ENCODE measurements at regions not wholly inside any gene's neighbourhood (a gene's known extent, or its start where the extent isn't known, plus 50 kb on each side); places are given as distances from the start of the nearest gene placed in this dataset.

DNA sequence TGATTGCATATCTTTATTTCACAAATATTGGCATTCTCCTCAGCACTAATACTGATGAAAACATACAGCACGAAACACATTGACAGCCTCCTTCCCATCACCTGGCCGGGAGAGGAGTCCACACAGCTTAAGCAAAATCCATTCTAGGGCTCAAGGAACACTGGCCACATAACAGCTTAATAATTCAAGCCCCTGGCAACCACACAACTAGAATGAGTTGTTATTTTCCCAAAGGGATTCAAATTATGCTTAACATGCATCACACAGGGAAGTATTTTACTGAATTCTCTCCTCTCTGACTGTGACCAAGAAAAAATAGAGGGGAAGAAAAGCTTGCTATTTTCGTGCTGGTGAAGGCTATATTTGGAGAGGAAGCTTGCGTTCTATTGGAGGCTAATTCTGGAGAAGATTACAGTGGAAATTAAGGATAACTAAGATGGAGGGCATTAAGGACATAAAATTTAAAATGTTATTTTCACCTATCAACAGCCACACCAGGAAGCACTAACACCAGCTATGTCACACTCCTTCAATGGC lies 198.5 kb downstream of the ADGRG6 start:
- ATAC-seq (ENCODE audit: low read depth) (no peak), DNase-seq (no peak)
- intact Hi-C loops (cut with micrococcal nuclease): no loop called here
- no peak overlapping the region for H3K9ac ChIP-seq (ENCODE audit: low read length)
- peaks cover 5% of the 10 kb centered on the region for H3K9me3 Mint-ChIP-seq (ENCODE audit: insufficient read depth)
- ChIA-PET CTCF (interaction anchor here (1.6 kb wide), 1 partner anchor 25 kb away, joined by 4 read pairs; no protein-coding TSS in a partner anchor), POLR2A (no interaction called here)
- H3K27me3 ChIP-seq (replicated peaks in 1 of 4; ENCODE audit: control extremely low read depth in 1 of 4, control insufficient read depth in 3 of 4, insufficient read depth in 4 of 4, low read length in 3 of 4): no peaks in the 10 kb centered on the region
- no peak overlapping the region for H3K27ac ChIP-seq (ENCODE audit: low read length in 2 of 2)
- no peak for TF ChIP-seq EZH2 (IDR thresholded peaks at IDR 0.05; ENCODE audit: borderline replicate concordance, insufficient read depth, low read depth, low read length, poor library complexity, severe bottlenecking)
- TF ChIP-seq, protein P1, sequence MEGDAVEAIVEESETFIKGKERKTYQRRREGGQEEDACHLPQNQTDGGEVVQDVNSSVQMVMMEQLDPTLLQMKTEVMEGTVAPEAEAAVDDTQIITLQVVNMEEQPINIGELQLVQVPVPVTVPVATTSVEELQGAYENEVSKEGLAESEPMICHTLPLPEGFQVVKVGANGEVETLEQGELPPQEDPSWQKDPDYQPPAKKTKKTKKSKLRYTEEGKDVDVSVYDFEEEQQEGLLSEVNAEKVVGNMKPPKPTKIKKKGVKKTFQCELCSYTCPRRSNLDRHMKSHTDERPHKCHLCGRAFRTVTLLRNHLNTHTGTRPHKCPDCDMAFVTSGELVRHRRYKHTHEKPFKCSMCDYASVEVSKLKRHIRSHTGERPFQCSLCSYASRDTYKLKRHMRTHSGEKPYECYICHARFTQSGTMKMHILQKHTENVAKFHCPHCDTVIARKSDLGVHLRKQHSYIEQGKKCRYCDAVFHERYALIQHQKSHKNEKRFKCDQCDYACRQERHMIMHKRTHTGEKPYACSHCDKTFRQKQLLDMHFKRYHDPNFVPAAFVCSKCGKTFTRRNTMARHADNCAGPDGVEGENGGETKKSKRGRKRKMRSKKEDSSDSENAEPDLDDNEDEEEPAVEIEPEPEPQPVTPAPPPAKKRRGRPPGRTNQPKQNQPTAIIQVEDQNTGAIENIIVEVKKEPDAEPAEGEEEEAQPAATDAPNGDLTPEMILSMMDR (IDR thresholded peaks at IDR 0.05): no peak
- no peaks in the 10 kb centered on the region for H3K4me1 ChIP-seq (ENCODE audit: control insufficient read depth in 2 of 2, insufficient read depth in 2 of 2, low read length in 2 of 2)
- no peaks in the 10 kb centered on the region for H3K4me1 Mint-ChIP-seq
- H3K9me3 ChIP-seq (ENCODE audit: control extremely low read depth in 1 of 3, control insufficient read depth in 2 of 3, insufficient read depth in 1 of 3, low read length in 2 of 3): no peaks in the 10 kb centered on the region
- no peak overlapping the region for H3K4me3 ChIP-seq (ENCODE audit: control extremely low read depth in 1 of 5, extremely low read depth in 1 of 5, insufficient read depth in 1 of 5, low read depth in 2 of 5, low read length in 4 of 5)
- H3K36me3 ChIP-seq (replicated peaks in 1 of 2; ENCODE audit: control extremely low read depth in 1 of 2, control insufficient read depth in 1 of 2, extremely low read depth in 1 of 2, insufficient read depth in 2 of 2, low read length in 1 of 2): no peaks in the 10 kb centered on the region
- 74% methylated on average over 2 of the region's 4 CpGs for WGBS (ENCODE audit: insufficient coverage)
- no peak overlapping the region for H3K4me3 Mint-ChIP-seq
- no peak overlapping the region for H3K27ac Mint-ChIP-seq
- peaks cover 4% of the 10 kb centered on the region for H3K27me3 Mint-ChIP-seq
- H3K4me2 ChIP-seq (replicated peaks; ENCODE audit: low read depth, low read length, poor library complexity, severe bottlenecking): no peak overlapping the region
- no peak overlapping the region for H2AFZ ChIP-seq (ENCODE audit: insufficient read depth, low read depth, low read length, poor library complexity, severe bottlenecking)
- H3K79me2 ChIP-seq (ENCODE audit: control insufficient read depth, insufficient read depth, low read length): no peaks in the 10 kb centered on the region
- H4K20me1 ChIP-seq (ENCODE audit: control insufficient read depth, insufficient read depth, low read length, poor library complexity, severe bottlenecking): no peaks in the 10 kb centered on the region

DNA sequence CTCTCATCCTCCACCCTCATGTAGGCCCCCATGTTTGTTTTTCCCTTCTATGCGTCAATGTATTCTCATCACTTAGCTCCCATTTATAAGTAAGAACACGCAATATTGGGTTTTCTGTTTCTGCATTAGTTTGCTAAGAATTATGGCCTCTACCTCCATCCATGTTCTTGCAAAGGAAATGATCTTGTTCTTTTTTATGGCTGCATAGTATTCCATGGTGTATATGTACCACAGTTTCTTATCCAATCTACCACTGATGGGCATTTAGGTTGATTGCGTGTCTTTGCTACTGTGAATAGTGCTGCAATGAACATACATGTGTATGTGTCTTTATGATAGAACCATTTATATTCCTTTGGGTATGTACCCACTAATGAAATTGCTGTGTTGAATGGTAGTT lies 200.0 kb downstream of the ADGRG6 start:
- intact Hi-C loops (cut with micrococcal nuclease): no loop called here
- Histone ChIP-seq H2AFZ (ENCODE audit: insufficient read depth, low read depth, low read length, poor library complexity, severe bottlenecking) (no peak overlapping the region), H3K4me2 (replicated peaks; ENCODE audit: low read depth, low read length, poor library complexity, severe bottlenecking) (no peak overlapping the region), H3K9ac (ENCODE audit: low read length) (no peak overlapping the region), H3K79me2 (ENCODE audit: control insufficient read depth, insufficient read depth, low read length) (no peaks in the 10 kb centered on the region), H3K9me3 (ENCODE audit: control extremely low read depth in 1 of 3, control insufficient read depth in 2 of 3, insufficient read depth in 1 of 3, low read length in 2 of 3) (peaks cover 0 to 3% (median 0%) of the 10 kb centered on the region in 3 donors), H3K27ac (ENCODE audit: low read length in 2 of 2) (no peak overlapping the region), H3K4me3 (ENCODE audit: control extremely low read depth in 1 of 5, extremely low read depth in 1 of 5, insufficient read depth in 1 of 5, low read depth in 2 of 5, low read length in 4 of 5) (no peak overlapping the region), H3K4me1 (ENCODE audit: control insufficient read depth in 2 of 2, insufficient read depth in 2 of 2, low read length in 2 of 2) (no peaks in the 10 kb centered on the region), H3K36me3 (replicated peaks in 1 of 2; ENCODE audit: control extremely low read depth in 1 of 2, control insufficient read depth in 1 of 2, extremely low read depth in 1 of 2, insufficient read depth in 2 of 2, low read length in 1 of 2) (no peaks in the 10 kb centered on the region), H4K20me1 (ENCODE audit: control insufficient read depth, insufficient read depth, low read length, poor library complexity, severe bottlenecking) (no peaks in the 10 kb centered on the region), H3K27me3 (replicated peaks in 1 of 4; ENCODE audit: control extremely low read depth in 1 of 4, control insufficient read depth in 3 of 4, insufficient read depth in 4 of 4, low read length in 3 of 4) (no peaks in the 10 kb centered on the region)
- ATAC-seq (ENCODE audit: low read depth): no peak
- no peak for TF ChIP-seq EZH2 (IDR thresholded peaks at IDR 0.05; ENCODE audit: borderline replicate concordance, insufficient read depth, low read depth, low read length, poor library complexity, severe bottlenecking)
- TF ChIP-seq, protein P1 (IDR thresholded peaks at IDR 0.05): no peak
- H3K9me3 Mint-ChIP-seq (ENCODE audit: insufficient read depth): peaks cover 5% of the 10 kb centered on the region
- H3K4me3 Mint-ChIP-seq: no peak overlapping the region
- peaks cover 4% of the 10 kb centered on the region for H3K27me3 Mint-ChIP-seq
- no CpG with 5 or more reads among the region's 3 CpGs for WGBS (ENCODE audit: insufficient coverage)
- ChIA-PET POLR2A (no interaction called here), CTCF (no interaction called here)
- no peak for DNase-seq
- no peak overlapping the region for H3K27ac Mint-ChIP-seq
- no peaks in the 10 kb centered on the region for H3K4me1 Mint-ChIP-seq
